ENCODE measurements at regions not wholly inside any gene's neighbourhood (a gene's known extent, or its start where the extent isn't known, plus 50 kb on each side); places are given as distances from the start of the nearest gene placed in this dataset.

- no peak for TF ChIP-seq YY1 (IDR thresholded peaks at IDR 0.05; ENCODE audit: insufficient read depth, insufficient read length)
- no peak for TF ChIP-seq SUZ12 (IDR thresholded peaks at IDR 0.05; ENCODE audit: extremely low read depth, insufficient read depth, insufficient read length)
- TF ChIP-seq ZNF274 (IDR thresholded peaks at IDR 0.05; ENCODE audit: low read depth, low read length) = no peak
Measured at GRCh38 chr12:88645816-88646215, 65.5 kb upstream of the KITLG start.
